ENCODE measurements at regions not wholly inside any gene's neighbourhood (a gene's known extent, or its start where the extent isn't known, plus 50 kb on each side); places are given as distances from the start of the nearest gene placed in this dataset.

DNA sequence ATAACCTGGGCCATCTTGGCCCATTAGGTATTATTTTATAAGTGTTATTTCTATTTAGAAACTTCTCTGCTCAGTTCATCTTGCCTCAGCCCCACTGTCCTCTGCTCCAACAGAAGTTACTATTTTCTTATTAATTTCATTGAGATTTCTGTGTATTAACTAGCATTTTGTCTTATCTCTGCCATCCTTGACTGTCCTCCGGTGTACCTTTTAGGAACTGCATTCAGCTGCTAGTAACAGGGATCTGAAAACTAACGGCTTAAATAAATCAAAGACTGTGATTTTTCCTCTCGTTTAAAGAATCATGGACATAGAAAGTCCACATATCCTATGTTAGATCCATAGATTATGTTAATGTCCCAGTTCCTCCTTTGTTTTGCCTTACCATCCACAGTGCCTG is 382.5 kb downstream of the MATN1 start:
- Histone ChIP-seq H3K27ac (replicated peaks in 1 of 4) (no peak overlapping the region), H3K4me1 (no peaks in the 10 kb centered on the region), H3K36me3 (no peaks in the 10 kb centered on the region), H3K27me3 (peaks cover 0 to 57% (median 16%) of the 10 kb centered on the region in 4 donors), H3K9me3 (peaks cover 0 to 23% (median 14%) of the 10 kb centered on the region in 4 donors), H3K4me3 (no peak overlapping the region)
- WGBS = 81% methylated on average over 3 of the region's 3 CpGs
- TF ChIP-seq, protein P1, sequence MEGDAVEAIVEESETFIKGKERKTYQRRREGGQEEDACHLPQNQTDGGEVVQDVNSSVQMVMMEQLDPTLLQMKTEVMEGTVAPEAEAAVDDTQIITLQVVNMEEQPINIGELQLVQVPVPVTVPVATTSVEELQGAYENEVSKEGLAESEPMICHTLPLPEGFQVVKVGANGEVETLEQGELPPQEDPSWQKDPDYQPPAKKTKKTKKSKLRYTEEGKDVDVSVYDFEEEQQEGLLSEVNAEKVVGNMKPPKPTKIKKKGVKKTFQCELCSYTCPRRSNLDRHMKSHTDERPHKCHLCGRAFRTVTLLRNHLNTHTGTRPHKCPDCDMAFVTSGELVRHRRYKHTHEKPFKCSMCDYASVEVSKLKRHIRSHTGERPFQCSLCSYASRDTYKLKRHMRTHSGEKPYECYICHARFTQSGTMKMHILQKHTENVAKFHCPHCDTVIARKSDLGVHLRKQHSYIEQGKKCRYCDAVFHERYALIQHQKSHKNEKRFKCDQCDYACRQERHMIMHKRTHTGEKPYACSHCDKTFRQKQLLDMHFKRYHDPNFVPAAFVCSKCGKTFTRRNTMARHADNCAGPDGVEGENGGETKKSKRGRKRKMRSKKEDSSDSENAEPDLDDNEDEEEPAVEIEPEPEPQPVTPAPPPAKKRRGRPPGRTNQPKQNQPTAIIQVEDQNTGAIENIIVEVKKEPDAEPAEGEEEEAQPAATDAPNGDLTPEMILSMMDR (IDR thresholded peaks at IDR 0.05) = no peak
- TF ChIP-seq POLR2AphosphoS5 (IDR thresholded peaks at IDR 0.05) = no peak
- TF ChIP-seq POLR2A (IDR thresholded peaks at IDR 0.05; ENCODE audit: low read depth) = no peak
- TF ChIP-seq EP300 (IDR thresholded peaks at IDR 0.05) = no peak
- intact Hi-C loops (cut with DNase I) = no loop called here
- DNase-seq (ENCODE audit: extremely low spot score) = no peak

DNA sequence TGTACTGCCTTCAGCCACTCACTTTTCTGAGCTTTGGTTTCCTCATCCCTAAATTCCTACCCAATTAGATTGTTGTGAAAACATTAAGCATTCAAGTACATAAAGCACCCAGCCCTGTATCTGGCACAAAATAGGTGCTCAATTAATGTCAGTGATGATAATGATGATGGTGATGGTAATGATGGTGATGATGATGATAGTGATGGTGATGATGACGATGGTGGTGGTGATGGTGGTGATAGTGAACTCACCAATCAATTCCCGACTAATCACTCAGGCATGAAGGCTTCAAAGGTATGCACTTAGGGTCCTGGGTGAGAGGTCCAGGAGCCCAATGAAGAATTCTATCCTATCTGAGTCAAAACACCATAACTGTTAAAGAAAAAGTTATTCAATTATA is 383.5 kb downstream of the MATN1 start:
- WGBS = 85% methylated on average over 2 of the region's 2 CpGs
- Histone ChIP-seq H3K4me3 (no peak overlapping the region), H3K27me3 (peaks cover 0 to 46% (median 15%) of the 10 kb centered on the region in 4 donors), H3K4me1 (no peaks in the 10 kb centered on the region), H3K9me3 (peaks cover 0 to 23% (median 14%) of the 10 kb centered on the region in 4 donors), H3K36me3 (no peaks in the 10 kb centered on the region), H3K27ac (replicated peaks in 1 of 4) (no peak overlapping the region)
- no peak for DNase-seq (ENCODE audit: extremely low spot score)
- TF ChIP-seq, protein P1 (IDR thresholded peaks at IDR 0.05) = no peak
- TF ChIP-seq EP300 (IDR thresholded peaks at IDR 0.05) = no peak
- intact Hi-C loops (cut with DNase I) = no loop called here

DNA sequence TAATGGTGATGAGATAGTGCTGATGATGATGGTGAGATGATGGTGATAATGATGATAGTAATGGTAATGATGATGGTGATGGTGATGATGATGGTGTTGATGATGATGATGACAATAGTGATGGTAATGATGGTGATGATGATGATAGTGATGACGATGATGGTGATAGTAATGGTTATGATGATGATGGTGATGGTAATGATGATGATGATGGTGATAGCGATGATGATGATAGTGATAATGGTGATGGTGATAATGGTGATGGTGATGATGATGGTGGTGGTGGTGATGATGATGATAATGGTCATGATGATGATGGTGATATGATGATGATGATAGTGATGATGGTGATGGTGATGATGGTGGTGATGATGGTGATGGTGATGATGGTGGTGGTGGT is 384.6 kb downstream of the MATN1 start:
- 88% methylated on average over 2 of the region's 2 CpGs for whole genome bisulfite sequencing
- intact Hi-C loops (cut with DNase I) = no loop called here

DNA sequence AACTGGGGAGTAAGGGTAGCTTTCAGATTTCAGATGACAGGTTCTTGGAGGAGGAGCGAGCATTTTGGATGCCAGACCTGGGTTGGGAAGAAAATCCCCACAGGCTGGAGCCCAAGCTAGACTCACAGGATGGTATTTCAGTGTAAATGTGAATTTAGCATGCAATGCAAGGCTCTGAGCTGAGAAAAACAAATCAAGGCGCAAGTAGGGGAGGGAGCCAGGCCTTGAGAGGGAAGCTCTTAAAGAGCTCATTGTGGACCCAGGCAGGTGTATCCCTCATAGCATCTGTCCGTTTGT is 386.1 kb downstream of the MATN1 start:
- no peaks in the 10 kb centered on the region for H3K36me3 ChIP-seq
- intact Hi-C loops (cut with DNase I) = no loop called here
- TF ChIP-seq, protein P1 (IDR thresholded peaks at IDR 0.05) = no peak
- no peak for TF ChIP-seq POLR2A (IDR thresholded peaks at IDR 0.05; ENCODE audit: low read depth)
- TF ChIP-seq POLR2AphosphoS5 (IDR thresholded peaks at IDR 0.05) = no peak
- H3K27me3 ChIP-seq = peaks cover 0 to 21% (median 3%) of the 10 kb centered on the region in 4 donors
- H3K4me3 ChIP-seq = no peak overlapping the region
- no peaks in the 10 kb centered on the region for H3K4me1 ChIP-seq
- peaks cover 0 to 6% (median 0%) of the 10 kb centered on the region in 4 donors for H3K9me3 ChIP-seq
- H3K27ac ChIP-seq (replicated peaks in 1 of 4) = no peak overlapping the region
- no peak for DNase-seq (ENCODE audit: extremely low spot score)
- WGBS = 64% methylated on average over 3 of the region's 3 CpGs

More for the DNA sequence above, 384.6 kb downstream of the MATN1 start:
- no peak for TF ChIP-seq POLR2A (IDR thresholded peaks at IDR 0.05; ENCODE audit: low read depth)
- no peak for TF ChIP-seq EP300 (IDR thresholded peaks at IDR 0.05)
- TF ChIP-seq POLR2AphosphoS5 (IDR thresholded peaks at IDR 0.05) = no peak
- TF ChIP-seq, protein P1 (IDR thresholded peaks at IDR 0.05) = no peak
- H3K27me3 ChIP-seq = peaks cover 0 to 35% (median 11%) of the 10 kb centered on the region in 4 donors
- H3K4me3 ChIP-seq = no peak overlapping the region
- no peak for DNase-seq (ENCODE audit: extremely low spot score)
- no peaks in the 10 kb centered on the region for H3K36me3 ChIP-seq
- peaks cover 0 to 18% (median 9%) of the 10 kb centered on the region in 4 donors for H3K9me3 ChIP-seq
- H3K4me1 ChIP-seq = no peaks in the 10 kb centered on the region
- no peak overlapping the region for H3K27ac ChIP-seq (replicated peaks in 1 of 4)

DNA sequence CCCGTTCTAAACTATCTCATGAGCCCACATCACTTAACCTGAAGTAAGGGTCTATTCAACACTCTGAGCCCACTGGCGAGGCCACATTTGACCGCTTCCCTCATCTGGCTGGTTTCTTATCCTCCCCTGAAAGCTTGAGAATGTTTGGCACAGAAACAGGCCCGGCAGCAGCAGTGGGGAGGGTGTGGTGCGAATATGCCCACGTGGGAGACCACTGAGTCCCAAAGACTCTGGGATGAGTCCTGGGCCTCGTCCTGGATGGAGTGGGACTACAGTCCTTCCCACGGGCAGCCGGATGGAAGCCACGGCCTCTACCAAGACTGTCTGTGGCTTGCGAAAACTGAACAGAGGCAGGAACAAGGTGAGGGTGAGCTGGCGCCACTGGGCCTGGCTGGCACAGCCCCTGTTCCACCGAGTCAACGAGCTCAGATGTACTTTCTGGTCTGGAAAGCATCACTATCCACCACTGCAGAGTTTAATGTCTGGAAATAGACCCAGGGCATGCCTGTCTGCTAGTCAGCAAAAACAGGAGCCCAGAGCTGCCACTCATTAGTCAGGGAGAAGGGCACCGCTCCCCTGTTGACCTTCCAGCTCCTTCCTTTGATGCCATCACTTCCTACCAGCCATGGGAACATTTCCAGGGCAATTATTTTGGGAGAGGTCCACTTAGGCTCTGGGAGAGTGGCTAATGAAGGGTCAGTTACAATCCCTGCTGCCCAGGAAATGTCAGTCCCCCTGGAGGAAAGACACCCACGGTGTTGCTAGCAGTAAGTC is 386.6 kb downstream of the MATN1 start:
- intact Hi-C loops (cut with DNase I) = no loop called here
- WGBS = 81% methylated on average over 14 of the region's 16 CpGs
- peaks cover 0 to 6% (median 0%) of the 10 kb centered on the region in 4 donors for H3K9me3 ChIP-seq
- no peak overlapping the region for H3K27ac ChIP-seq (replicated peaks in 1 of 4)
- TF ChIP-seq, protein P1 (IDR thresholded peaks at IDR 0.05) = no peak
- TF ChIP-seq EP300 (IDR thresholded peaks at IDR 0.05) (no peak), POLR2A (IDR thresholded peaks at IDR 0.05; ENCODE audit: low read depth) (no peak), POLR2AphosphoS5 (IDR thresholded peaks at IDR 0.05) (no peak)
- no peaks in the 10 kb centered on the region for H3K4me1 ChIP-seq
- H3K36me3 ChIP-seq = no peaks in the 10 kb centered on the region
- DNase-seq (ENCODE audit: extremely low spot score) = no peak
- no peak overlapping the region for H3K4me3 ChIP-seq
- peaks cover 0 to 19% (median 3%) of the 10 kb centered on the region in 4 donors for H3K27me3 ChIP-seq

Measured in esophagus muscularis mucosa (tissue), 4 donors.